ENCODE measurements at regions not wholly inside any gene's neighbourhood (a gene's known extent, or its start where the extent isn't known, plus 50 kb on each side); places are given as distances from the start of the nearest gene placed in this dataset.

DNA sequence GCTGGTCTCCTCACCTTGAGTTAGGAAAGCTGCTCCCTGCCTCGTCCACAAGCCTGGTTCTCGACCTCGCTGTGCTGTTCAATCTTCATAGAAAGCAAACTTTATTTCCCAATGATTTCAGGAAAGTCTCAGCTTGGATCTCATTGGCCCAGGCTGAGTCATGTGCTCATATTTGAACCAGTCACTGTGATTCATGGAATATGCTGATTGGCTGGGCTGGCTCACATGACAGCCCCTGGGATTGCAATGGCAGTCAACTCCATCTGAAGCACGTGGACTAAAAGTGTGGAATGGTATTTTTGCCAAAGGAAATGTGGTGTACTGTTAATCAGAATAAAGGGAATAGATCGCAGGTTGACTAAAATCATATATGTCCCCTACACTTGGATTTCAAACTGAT lies 396.6 kb downstream of the AACS start:
- TF ChIP-seq, protein P1, sequence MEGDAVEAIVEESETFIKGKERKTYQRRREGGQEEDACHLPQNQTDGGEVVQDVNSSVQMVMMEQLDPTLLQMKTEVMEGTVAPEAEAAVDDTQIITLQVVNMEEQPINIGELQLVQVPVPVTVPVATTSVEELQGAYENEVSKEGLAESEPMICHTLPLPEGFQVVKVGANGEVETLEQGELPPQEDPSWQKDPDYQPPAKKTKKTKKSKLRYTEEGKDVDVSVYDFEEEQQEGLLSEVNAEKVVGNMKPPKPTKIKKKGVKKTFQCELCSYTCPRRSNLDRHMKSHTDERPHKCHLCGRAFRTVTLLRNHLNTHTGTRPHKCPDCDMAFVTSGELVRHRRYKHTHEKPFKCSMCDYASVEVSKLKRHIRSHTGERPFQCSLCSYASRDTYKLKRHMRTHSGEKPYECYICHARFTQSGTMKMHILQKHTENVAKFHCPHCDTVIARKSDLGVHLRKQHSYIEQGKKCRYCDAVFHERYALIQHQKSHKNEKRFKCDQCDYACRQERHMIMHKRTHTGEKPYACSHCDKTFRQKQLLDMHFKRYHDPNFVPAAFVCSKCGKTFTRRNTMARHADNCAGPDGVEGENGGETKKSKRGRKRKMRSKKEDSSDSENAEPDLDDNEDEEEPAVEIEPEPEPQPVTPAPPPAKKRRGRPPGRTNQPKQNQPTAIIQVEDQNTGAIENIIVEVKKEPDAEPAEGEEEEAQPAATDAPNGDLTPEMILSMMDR (IDR thresholded peaks at IDR 0.05; ENCODE audit: insufficient read depth, low read length, poor library complexity, severe bottlenecking) = no peak
- no peak for TF ChIP-seq EZH2phosphoT487 (conservative IDR thresholded peaks at IDR 0.05; ENCODE audit: low read length)
- Histone ChIP-seq H3K9ac (ENCODE audit: low read length) (no peak overlapping the region), H4K20me1 (ENCODE audit: low read depth, low read length) (no peaks in the 10 kb centered on the region), H3K4me3 (ENCODE audit: insufficient read depth, low read length, poor library complexity, severe bottlenecking) (no peak overlapping the region), H3K27me3 (ENCODE audit: low read length) (no peaks in the 10 kb centered on the region), H3K4me2 (ENCODE audit: low read depth, low read length, poor library complexity, severe bottlenecking) (no peak overlapping the region), H3K36me3 (ENCODE audit: low read length) (no peaks in the 10 kb centered on the region), H3K27ac (ENCODE audit: low read depth, low read length) (no peak overlapping the region), H3K9me2 (replicated peaks; ENCODE audit: insufficient read depth, low read length) (no peaks in the 10 kb centered on the region), H3K9me3 (ENCODE audit: insufficient read depth, low read length) (no peaks in the 10 kb centered on the region), H3F3A (ENCODE audit: insufficient read depth) (no peaks in the 10 kb centered on the region), H3K79me2 (ENCODE audit: insufficient read depth, low read length) (no peaks in the 10 kb centered on the region), H2AFZ (ENCODE audit: low read depth, low read length, severe bottlenecking) (no peak overlapping the region)

DNA sequence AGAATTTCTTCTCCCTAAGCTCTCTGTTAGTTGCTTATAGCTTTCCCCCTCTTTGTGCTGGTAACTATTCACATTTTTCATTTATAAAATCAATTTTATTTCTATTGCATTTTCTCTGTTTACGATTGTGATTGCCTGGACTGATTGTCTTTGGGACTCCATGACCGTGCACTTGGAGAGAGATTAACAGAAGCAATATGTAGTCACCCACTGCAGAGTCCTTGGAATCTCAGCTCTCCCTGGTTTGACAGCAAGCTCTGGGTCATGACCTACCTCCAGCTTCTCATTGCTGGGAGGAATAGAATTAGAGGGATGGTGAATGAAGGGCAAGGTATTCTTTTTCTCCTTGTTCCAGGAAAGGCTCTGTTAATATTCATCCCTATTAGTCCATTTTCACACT lies 398.2 kb downstream of the AACS start:
- H3K27ac ChIP-seq (ENCODE audit: low read depth, low read length) = no peak overlapping the region
- no peak overlapping the region for H3K4me2 ChIP-seq (ENCODE audit: low read depth, low read length, poor library complexity, severe bottlenecking)
- H3K79me2 ChIP-seq (ENCODE audit: insufficient read depth, low read length) = no peaks in the 10 kb centered on the region
- no peaks in the 10 kb centered on the region for H3K27me3 ChIP-seq (ENCODE audit: low read length)
- H3K9me3 ChIP-seq (ENCODE audit: insufficient read depth, low read length) = no peaks in the 10 kb centered on the region
- TF ChIP-seq, protein P1 (IDR thresholded peaks at IDR 0.05; ENCODE audit: insufficient read depth, low read length, poor library complexity, severe bottlenecking) = no peak
- TF ChIP-seq EZH2phosphoT487 (conservative IDR thresholded peaks at IDR 0.05; ENCODE audit: low read length) = no peak
- H4K20me1 ChIP-seq (ENCODE audit: low read depth, low read length) = no peaks in the 10 kb centered on the region
- no peaks in the 10 kb centered on the region for H3F3A ChIP-seq (ENCODE audit: insufficient read depth)
- no peak overlapping the region for H3K9ac ChIP-seq (ENCODE audit: low read length)
- H2AFZ ChIP-seq (ENCODE audit: low read depth, low read length, severe bottlenecking) = no peak overlapping the region
- no peaks in the 10 kb centered on the region for H3K9me2 ChIP-seq (replicated peaks; ENCODE audit: insufficient read depth, low read length)
- no peaks in the 10 kb centered on the region for H3K36me3 ChIP-seq (ENCODE audit: low read length)
- H3K4me3 ChIP-seq (ENCODE audit: insufficient read depth, low read length, poor library complexity, severe bottlenecking) = no peak overlapping the region

DNA sequence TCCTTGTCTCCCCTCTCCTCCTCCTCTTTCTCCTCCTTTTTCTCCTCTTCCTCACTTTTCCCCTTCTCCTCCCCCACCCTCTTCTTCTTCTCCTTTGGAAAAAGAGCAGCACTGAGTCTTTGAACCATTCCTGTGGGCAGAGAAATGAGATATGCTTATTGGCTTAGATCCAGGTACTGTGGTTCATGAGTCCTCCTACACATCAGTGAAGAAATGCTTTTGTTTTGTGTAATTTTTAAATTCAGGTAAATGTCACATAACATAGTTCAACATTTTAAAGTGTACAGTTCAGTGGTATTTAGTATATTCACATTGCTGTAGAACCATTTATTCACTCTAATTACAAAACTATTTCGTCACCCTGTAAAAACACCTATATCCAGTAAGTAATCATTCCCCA lies 402.1 kb downstream of the AACS start:
- TF ChIP-seq, protein P1 (IDR thresholded peaks at IDR 0.05; ENCODE audit: insufficient read depth, low read length, poor library complexity, severe bottlenecking) = no peak
- no peak for TF ChIP-seq EZH2phosphoT487 (conservative IDR thresholded peaks at IDR 0.05; ENCODE audit: low read length)
- H3F3A ChIP-seq (ENCODE audit: insufficient read depth) = no peaks in the 10 kb centered on the region
- no peak overlapping the region for H3K9ac ChIP-seq (ENCODE audit: low read length)
- H3K79me2 ChIP-seq (ENCODE audit: insufficient read depth, low read length) = no peaks in the 10 kb centered on the region
- no peaks in the 10 kb centered on the region for H3K9me2 ChIP-seq (replicated peaks; ENCODE audit: insufficient read depth, low read length)
- H3K36me3 ChIP-seq (ENCODE audit: low read length) = no peaks in the 10 kb centered on the region
- H4K20me1 ChIP-seq (ENCODE audit: low read depth, low read length) = no peaks in the 10 kb centered on the region
- no peak overlapping the region for H3K4me3 ChIP-seq (ENCODE audit: insufficient read depth, low read length, poor library complexity, severe bottlenecking)
- H3K27me3 ChIP-seq (ENCODE audit: low read length) = no peaks in the 10 kb centered on the region
- no peak overlapping the region for H3K27ac ChIP-seq (ENCODE audit: low read depth, low read length)
- no peaks in the 10 kb centered on the region for H3K9me3 ChIP-seq (ENCODE audit: insufficient read depth, low read length)
- H3K4me2 ChIP-seq (ENCODE audit: low read depth, low read length, poor library complexity, severe bottlenecking) = no peak overlapping the region
- no peak overlapping the region for H2AFZ ChIP-seq (ENCODE audit: low read depth, low read length, severe bottlenecking)
